ENCODE measurements at regions not wholly inside any gene's neighbourhood (a gene's known extent, or its start where the extent isn't known, plus 50 kb on each side); places are given as distances from the start of the nearest gene placed in this dataset.

GRCh38 chr5:176741561-176742211 is 68.7 kb upstream of the UNC5A start:
- no peak overlapping the region for H3K9ac ChIP-seq
- H3K36me3 ChIP-seq = no peaks in the 10 kb centered on the region
- DNase-seq (ENCODE audit: low spot score) = no peak
- no peak overlapping the region for H3K4me2 ChIP-seq
- peak overlapping the region; percentile 69 for H3K27ac Mint-ChIP-seq
- no peak overlapping the region for H2AFZ ChIP-seq (replicated peaks)
- H3F3A ChIP-seq (ENCODE audit: low read depth) = peaks cover 52% of the 10 kb centered on the region
- no peak overlapping the region for H3K4me3 ChIP-seq
- H3K4me3 Mint-ChIP-seq = peak overlapping the region; percentile 38
- H3K9me3 ChIP-seq (ENCODE audit: low read depth) = no peaks in the 10 kb centered on the region
- H3K27ac ChIP-seq = no peak overlapping the region
- H4K20me1 ChIP-seq (ENCODE audit: low read depth) = no peaks in the 10 kb centered on the region
- H3K9me3 Mint-ChIP-seq = no peaks in the 10 kb centered on the region
- H3K4me1 Mint-ChIP-seq = peaks cover 81% of the 10 kb centered on the region
- no peaks in the 10 kb centered on the region for H3K36me3 Mint-ChIP-seq
- no peaks in the 10 kb centered on the region for H3K79me2 ChIP-seq (ENCODE audit: low read depth)
- H3K4me1 ChIP-seq = peaks cover 69% of the 10 kb centered on the region
- H3K27me3 Mint-ChIP-seq (ENCODE audit: insufficient read depth, low read depth) = peaks cover 19% of the 10 kb centered on the region
- TF ChIP-seq, protein P1, sequence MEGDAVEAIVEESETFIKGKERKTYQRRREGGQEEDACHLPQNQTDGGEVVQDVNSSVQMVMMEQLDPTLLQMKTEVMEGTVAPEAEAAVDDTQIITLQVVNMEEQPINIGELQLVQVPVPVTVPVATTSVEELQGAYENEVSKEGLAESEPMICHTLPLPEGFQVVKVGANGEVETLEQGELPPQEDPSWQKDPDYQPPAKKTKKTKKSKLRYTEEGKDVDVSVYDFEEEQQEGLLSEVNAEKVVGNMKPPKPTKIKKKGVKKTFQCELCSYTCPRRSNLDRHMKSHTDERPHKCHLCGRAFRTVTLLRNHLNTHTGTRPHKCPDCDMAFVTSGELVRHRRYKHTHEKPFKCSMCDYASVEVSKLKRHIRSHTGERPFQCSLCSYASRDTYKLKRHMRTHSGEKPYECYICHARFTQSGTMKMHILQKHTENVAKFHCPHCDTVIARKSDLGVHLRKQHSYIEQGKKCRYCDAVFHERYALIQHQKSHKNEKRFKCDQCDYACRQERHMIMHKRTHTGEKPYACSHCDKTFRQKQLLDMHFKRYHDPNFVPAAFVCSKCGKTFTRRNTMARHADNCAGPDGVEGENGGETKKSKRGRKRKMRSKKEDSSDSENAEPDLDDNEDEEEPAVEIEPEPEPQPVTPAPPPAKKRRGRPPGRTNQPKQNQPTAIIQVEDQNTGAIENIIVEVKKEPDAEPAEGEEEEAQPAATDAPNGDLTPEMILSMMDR (IDR thresholded peaks at IDR 0.05) = no peak
- TF ChIP-seq EZH2 (IDR thresholded peaks at IDR 0.05) (no peak), EZH2phosphoT487 (IDR thresholded peaks at IDR 0.05) (no peak)
- peaks cover 17% of the 10 kb centered on the region for H3K27me3 ChIP-seq

- Mint-ChIP-seq H3K9me3 (no peaks in the 10 kb centered on the region), H3K36me3 (no peaks in the 10 kb centered on the region), H3K4me3 (peak overlapping the region; percentile 6), H3K4me1 (peaks cover 73% of the 10 kb centered on the region), H3K27me3 (ENCODE audit: insufficient read depth, low read depth) (peaks cover 22% of the 10 kb centered on the region), H3K27ac (no peak overlapping the region)
- H3K36me3 ChIP-seq = no peaks in the 10 kb centered on the region
- DNase-seq (ENCODE audit: low spot score) = no peak
- peak overlapping the region; percentile 35 for H3K4me3 ChIP-seq
- H3K9ac ChIP-seq = no peak overlapping the region
- H3K9me3 ChIP-seq (ENCODE audit: low read depth) = no peaks in the 10 kb centered on the region
- H3K27ac ChIP-seq = no peak overlapping the region
- TF ChIP-seq EZH2 (IDR thresholded peaks at IDR 0.05) (no peak), EZH2phosphoT487 (IDR thresholded peaks at IDR 0.05) (no peak)
- TF ChIP-seq, protein P1 (IDR thresholded peaks at IDR 0.05) = no peak
- H2AFZ ChIP-seq (replicated peaks) = no peak overlapping the region
- H3K4me2 ChIP-seq = peak overlapping the region; percentile 70
- H3F3A ChIP-seq (ENCODE audit: low read depth) = peaks cover 55% of the 10 kb centered on the region
- peaks cover 63% of the 10 kb centered on the region for H3K4me1 ChIP-seq
- H3K27me3 ChIP-seq = peaks cover 17% of the 10 kb centered on the region
- H3K79me2 ChIP-seq (ENCODE audit: low read depth) = no peaks in the 10 kb centered on the region
- no peaks in the 10 kb centered on the region for H4K20me1 ChIP-seq (ENCODE audit: low read depth)
Measured at GRCh38 chr5:176742246-176743105, 67.9 kb upstream of the UNC5A start.

DNA sequence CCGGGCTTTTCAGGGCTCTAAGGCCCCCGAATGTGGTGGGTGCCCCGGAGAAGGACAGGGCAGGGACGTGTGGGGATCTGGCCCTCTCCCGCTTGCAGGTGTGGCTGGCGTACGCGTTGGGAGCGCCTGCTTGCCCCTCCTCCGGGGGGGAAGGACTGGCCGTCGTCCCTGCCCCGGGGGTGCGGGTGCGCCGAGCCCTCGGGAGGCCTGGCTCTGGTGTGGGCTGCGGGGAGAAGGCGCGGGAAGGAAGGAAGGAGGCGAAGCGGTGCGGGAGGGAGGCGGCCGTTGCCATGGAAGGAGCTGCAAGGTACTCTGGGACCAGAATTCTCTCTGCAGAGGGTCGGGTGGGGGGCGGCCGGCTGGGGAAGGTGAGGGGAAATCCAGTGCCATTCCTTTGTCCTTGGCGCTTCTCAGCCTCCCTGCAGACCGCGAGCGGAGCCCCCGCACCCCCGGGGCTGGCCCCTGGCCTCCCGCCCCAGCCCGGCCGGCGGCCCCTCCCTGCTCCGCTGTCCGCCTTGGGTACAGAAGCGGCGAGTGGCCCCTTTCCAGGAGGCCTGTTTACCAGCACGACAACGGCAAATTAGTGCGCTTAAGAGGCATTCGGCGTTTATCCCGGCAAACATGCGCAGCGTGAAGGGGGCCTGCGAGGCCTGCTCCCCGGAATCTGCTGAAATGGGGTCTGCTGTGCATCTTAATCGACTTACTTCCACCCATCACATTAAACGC is 67.1 kb upstream of the UNC5A start:
- H3K27me3 Mint-ChIP-seq (ENCODE audit: insufficient read depth, low read depth) = peaks cover 25% of the 10 kb centered on the region
- Histone ChIP-seq H3K79me2 (ENCODE audit: low read depth) (no peaks in the 10 kb centered on the region), H3K4me2 (peak overlapping the region; percentile 70), H3K9me3 (ENCODE audit: low read depth) (no peaks in the 10 kb centered on the region), H3K4me1 (peaks cover 63% of the 10 kb centered on the region), H4K20me1 (ENCODE audit: low read depth) (no peaks in the 10 kb centered on the region), H3K36me3 (no peaks in the 10 kb centered on the region), H3K27ac (no peak overlapping the region), H2AFZ (replicated peaks) (peak overlapping the region; percentile 36), H3K4me3 (peak overlapping the region; percentile 35), H3F3A (ENCODE audit: low read depth) (peaks cover 55% of the 10 kb centered on the region), H3K27me3 (peaks cover 17% of the 10 kb centered on the region), H3K9ac (no peak overlapping the region)
- H3K4me1 Mint-ChIP-seq = peaks cover 70% of the 10 kb centered on the region
- H3K9me3 Mint-ChIP-seq = no peaks in the 10 kb centered on the region
- H3K4me3 Mint-ChIP-seq = peak overlapping the region; percentile 78
- no peaks in the 10 kb centered on the region for H3K36me3 Mint-ChIP-seq
- peak; percentile 78 for DNase-seq (ENCODE audit: low spot score)
- no peak overlapping the region for H3K27ac Mint-ChIP-seq
- no peak for TF ChIP-seq EZH2 (IDR thresholded peaks at IDR 0.05)
- TF ChIP-seq EZH2phosphoT487 (IDR thresholded peaks at IDR 0.05) = no peak
- TF ChIP-seq, protein P1 (IDR thresholded peaks at IDR 0.05) = no peak
